Activated CD8-positive, alpha-beta memory T cell treated with anti-CD3 and anti-CD28 coated beads, Interleukin-2, amount 50 U/mL, for 24 hours (primary cell): ENCODE measurements at regions not wholly inside any gene's neighbourhood (a gene's known extent, or its start where the extent isn't known, plus 50 kb on each side); places are given as distances from the start of the nearest gene placed in this dataset.
"Not testable (repeated sequence)": the region's sequence is repeated elsewhere in the genome, so short reads cannot be mapped to it uniquely, and the experiment has no call there.

Experiments
- DNase-seq: peaks from one replicate; pipeline ENCODE4 v3.0.0-alpha.2; 2020; ENCODE audit errors: extremely low read depth

GRCh38 chr2:8369522-8369921 is 312.3 kb upstream of the ID2 start:
- DNase-seq, result no peak

- no peak for DNase-seq
Measured at GRCh38 chr2:8370258-8370802, 311.5 kb upstream of the ID2 start.

DNA sequence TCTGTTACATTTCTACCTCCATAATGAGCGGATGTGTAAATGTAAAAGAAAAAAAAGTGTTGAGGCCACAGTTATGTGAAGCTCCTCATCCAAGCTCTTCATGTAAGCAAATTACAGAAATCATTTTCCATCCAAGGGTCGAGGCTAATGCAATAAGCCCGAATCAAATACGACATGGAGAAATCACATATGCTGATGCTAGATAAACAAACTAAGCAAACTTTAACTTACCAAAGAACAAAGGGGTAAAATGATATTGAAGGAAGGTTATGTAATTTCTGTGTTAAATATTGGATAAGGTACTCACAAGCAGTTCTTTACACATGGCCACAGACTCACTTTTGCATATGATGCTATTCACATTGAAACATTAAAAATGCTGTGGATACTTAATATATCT is 310.2 kb upstream of the ID2 start:
- no peak for DNase-seq

GRCh38 chr2:8374782-8375181 is 307.1 kb upstream of the ID2 start:
- no peak for DNase-seq

DNA sequence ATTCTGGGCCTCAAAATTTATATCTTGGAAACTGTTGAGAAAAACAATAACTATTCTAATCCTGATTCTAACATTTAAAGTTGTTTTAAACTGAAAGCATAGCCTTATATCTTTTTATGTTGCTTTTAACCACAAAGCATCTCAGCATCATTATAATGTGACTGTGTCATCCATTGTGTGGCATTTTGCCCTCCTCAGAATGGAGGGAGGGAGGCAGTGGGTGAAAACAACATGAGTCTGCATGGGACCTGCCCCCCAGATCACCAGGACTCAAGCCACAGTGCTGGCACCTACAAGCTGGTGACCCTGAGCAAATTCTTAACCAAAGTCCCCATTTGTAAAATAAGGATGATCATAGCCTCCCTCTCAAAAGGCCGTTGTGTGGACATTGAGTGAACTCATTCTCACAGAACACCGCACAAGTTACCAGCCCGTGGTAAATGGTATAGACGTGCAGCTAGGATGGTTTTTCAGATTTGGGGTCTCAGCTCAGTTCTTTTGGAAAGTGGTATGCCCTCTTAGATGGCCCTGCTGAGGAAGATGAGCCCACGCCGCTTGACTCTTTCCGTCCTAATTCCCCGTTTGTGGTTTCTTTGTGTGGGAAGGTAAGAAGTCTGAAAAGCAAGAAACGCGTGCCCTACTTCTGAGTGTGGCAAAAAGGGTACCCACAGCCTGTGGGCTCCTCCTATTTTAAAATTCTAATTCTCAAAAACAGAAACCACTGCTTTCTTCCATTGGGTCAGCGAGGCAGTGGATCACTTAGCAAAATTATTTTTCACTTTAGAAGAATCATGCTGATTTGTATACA is 305.0 kb upstream of the ID2 start:
- no peak for DNase-seq

DNA sequence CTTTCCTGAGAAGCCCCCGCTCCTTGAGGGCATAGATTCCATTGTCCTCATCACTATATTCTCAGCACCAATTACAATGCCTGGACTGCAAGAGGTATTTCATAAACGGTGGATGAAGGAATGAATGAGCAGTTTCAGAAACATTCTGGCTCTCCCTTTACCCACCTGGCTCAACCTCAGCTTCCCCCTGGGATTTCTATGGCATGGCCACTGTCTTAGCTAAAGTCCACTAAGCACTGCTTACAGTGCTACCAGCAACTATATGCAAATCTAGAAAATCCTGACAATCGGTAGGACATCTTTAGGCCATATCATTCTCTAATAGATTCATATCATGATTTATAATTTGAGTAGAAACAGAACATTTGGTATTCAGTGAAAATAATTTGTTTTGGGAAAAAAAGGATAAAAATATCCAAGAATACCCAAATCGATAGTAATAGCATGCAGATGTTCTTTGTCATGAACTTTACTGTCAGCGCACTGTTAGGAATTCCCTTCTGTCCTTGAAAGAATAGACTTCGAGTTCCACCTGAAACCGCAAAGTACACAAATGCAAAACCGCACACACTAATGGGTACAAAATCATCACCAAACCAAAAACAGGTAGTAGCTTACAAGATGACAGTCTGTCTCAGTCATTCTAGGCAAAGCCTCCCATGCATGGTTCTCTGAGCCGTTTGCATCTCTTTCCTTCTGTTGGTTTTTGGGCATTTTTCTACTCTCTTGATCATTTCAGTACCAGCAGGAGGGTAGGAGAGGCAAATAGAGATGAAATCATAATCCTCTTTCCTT is 303.6 kb upstream of the ID2 start:
- DNase-seq, result no peak

- DNase-seq, result no peak
Measured at GRCh38 chr2:8379128-8379527, 302.7 kb upstream of the ID2 start.

DNA sequence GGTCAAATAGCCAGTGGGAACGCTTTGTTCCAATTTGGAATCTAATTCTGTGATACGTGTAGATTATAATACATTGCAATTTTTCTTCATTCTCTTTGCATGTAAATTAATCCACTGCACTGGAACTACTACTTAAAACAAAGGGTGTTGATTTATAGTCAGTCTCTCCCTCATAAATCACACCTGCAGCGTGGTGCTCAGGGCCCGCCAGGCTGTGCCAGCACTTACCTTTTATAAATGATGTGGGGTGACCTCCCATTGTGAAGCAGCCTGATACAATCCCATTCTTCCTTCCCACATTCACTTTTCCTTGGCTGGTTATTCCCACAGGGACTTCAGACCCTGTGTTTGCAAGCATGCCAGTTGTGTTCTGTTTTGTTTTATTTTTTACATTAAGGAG is 302.3 kb upstream of the ID2 start:
- DNase-seq, result no peak

DNA sequence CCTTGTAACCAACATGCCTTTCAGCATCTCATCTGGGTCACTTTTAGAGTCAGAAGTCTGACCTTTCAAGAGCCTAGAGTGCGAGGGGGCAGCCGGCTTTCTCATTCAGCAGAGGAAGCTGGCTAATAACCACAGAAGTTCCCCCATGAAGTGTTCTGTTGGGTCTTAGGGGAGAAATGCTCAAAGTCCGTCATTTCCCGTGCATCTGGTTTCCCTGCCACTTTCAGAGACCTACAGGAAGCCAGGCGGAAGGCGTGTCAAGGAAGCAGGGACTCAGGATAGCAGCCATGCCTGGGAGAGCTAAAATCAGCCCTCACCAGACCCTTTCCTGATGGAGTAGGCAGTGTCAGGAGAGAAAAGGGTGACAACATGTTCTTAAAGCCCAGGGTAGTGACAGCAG is 301.8 kb upstream of the ID2 start:
- DNase-seq, result no peak

DNA sequence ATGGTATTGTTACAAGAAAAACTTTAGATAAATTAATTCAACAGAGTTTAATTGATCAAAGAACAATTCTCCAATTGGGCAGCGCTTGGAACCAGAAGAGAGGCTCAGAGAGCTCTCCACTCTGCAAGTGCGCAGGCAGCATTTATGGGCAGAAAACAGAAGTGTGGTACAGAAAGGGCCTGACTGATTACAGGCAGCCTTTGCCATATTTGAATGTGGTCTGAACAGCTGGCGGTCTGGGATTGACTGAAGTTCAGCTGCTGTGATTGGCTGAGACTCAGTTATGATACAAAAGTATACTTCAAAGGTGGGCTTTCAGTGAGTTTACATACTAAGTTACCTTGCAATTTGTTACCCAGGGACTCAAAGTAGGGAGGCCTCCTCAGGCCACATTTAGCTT is 301.3 kb upstream of the ID2 start:
- no peak for DNase-seq

- no peak for DNase-seq
Measured at GRCh38 chr2:8382485-8382884, 299.4 kb upstream of the ID2 start.

- not testable (repeated sequence) for DNase-seq
Measured at GRCh38 chr2:8386748-8387147, 295.1 kb upstream of the ID2 start.

DNA sequence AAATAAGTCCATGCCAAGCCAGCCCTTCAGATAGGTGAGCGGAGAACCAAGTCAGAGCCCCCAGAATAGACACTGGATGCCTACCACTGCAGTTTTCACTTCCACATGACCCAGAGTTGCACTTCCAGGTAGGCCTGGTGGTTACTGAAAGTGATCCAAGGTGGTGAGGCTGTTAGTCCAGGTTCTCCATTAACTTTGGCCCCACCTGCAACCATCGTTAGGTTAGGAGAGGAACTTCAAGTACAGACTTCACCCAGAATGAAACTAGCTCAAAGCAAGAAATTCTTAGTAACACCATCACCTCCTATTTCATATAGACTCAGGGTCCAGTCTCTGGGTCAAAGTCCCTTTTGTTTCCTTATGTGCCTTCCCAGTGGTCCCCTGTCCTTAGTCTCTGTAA is 293.1 kb upstream of the ID2 start:
- DNase-seq, result no peak

GRCh38 chr2:8389431-8390108 is 292.3 kb upstream of the ID2 start:
- no peak for DNase-seq

- DNase-seq, result no peak
Measured at GRCh38 chr2:8391126-8391525, 290.7 kb upstream of the ID2 start.

DNA sequence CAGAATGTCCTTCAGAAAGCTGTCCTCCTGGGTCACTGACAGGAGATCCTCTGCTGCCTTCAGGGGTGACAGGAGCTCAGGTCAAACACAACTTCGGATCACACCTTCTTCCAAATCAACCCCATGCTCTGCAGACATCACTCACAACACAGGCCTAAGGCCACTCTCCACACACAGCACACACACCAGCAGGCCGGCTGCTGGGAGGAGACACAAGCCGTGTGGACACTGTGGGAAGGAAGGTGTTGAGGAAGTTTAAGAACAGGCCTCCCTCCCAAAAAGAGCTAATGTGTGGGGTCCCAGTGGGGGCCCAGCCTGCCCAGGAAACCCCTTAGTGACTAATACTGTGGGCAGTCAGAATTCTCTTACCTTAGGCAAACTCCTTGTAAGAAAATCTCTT is 290.3 kb upstream of the ID2 start:
- DNase-seq, result no peak

DNA sequence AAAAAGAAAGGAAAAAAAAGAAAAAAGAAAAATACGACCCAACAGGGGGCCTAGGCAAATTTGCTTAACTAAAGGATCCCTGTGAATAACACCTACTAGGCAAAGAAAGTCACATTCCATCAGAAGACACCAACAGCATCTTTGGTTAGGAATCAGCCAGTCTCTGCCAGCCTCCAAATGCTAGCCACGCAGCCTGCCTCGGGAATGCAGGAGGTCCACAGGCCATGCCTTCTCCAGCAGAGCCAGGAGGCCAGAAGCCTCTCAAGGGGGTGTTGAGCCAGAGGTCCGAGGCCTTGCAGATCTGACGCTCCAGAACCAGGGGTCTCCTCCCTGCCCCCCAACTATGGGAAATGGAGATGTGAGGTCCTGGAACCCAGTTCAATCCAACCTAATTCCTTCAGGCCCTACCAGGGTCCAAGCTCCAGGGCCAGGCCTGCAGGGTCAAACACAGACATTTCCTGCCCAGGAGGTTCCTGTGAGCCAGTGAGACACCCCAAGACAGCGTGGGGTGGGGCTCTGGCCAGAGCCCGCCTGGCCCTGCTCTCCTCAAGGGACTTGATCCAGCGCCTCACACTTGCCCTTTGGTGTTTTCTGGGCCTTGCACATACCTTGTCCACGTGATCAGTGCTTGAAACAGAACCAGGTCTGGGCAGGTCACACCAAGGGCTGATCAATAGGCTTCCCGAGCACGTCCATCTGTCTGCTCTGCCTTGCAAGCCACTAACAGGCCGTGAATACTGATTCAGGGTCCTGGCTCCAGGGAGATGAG is 289.6 kb upstream of the ID2 start:
- DNase-seq, result no peak

- no peak for DNase-seq
Measured at GRCh38 chr2:8393506-8393905, 288.4 kb upstream of the ID2 start.

DNA sequence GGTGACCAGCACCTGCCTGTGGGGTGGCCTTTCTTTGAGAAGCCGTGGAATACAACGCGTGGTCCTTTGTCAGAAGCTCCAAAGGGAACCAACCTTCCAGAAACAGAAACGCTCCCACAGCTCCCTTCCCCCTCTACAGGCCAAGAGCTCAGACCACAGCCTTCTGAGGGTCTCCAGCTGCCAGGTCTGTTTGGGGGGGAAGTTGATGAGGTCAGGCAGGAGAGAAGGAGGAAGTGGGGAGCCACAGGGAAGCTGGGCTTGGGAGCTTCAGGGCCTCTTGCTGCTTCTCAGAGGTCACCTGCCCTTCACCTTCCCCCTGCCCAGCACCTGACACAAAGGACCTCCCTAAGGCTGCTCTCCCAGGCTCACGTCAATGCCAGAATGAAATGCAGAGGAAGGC is 287.7 kb upstream of the ID2 start:
- DNase-seq, result no peak

DNA sequence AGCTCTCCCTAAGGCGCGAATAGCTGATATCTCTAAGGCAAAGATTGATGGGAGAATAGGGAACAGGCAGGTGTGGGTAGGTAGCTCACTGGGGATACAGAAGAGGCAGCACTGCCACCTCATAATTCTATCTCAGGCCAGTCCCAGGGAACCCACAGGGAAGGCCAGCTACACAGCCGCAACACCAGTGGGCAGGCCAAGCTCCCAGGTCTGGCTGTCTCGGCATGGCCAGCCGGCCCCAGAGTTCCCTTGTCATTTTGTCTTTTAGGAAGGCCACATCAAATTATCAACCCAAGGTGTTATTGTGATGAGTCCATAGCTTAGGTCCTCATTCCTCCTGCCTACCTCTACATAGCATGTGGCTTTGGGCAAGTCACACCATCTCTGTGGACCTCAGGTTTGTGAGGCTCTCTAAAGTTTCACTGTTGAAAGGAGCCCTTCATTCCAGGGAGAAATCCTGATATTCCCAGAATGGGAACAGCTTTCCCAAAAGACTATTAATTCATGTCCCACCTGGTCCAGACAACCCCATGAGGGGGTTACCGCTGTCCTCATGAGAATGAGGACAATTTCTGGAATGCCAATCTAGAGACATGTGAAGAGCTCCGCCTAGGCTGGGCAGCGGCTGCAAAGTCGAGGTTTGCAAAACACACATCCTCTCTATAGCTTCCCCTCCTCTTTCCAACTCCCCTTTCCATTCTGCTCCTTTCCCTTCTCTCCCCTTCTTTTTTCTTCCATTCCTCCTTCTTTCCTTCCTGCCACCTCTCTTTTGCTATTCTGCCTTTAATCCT is 287.1 kb upstream of the ID2 start:
- no peak for DNase-seq

GRCh38 chr2:8395718-8396117 is 286.1 kb upstream of the ID2 start:
- DNase-seq, result no peak
